ENCODE measurements at regions not wholly inside any gene's neighbourhood (a gene's known extent, or its start where the extent isn't known, plus 50 kb on each side); places are given as distances from the start of the nearest gene placed in this dataset.

GRCh38 chr1:60402816-60403215, 329.2 kb upstream of the C1orf87 start:
- no peak for ATAC-seq
- no peaks in the 10 kb centered on the region for H3K36me3 ChIP-seq (ENCODE audit: control insufficient read depth in 1 of 2, insufficient read depth in 2 of 2, low read length in 2 of 2)
- BruUV-seq (replicated peaks): no TSS peak
- H3K27me3 ChIP-seq (ENCODE audit: insufficient read depth, low read length): peaks cover 20% of the 10 kb centered on the region
- RAD21 ChIA-PET (ENCODE audit: low non-redundant PET in 1 of 2, low total read pairs in 2 of 2, uncharacterized antibody in 2 of 2, unreplicated experiment in 2 of 2): no interaction called here
- DNase-seq (ENCODE audit: low read depth, low spot score): no peak
- H3K9ac ChIP-seq (ENCODE audit: low read length): no peak overlapping the region
- no peak overlapping the region for H3K4me3 ChIP-seq (replicated peaks in 1 of 2; ENCODE audit: low read depth in 1 of 2, low read length in 2 of 2)
- no peak overlapping the region for H2AFZ ChIP-seq (ENCODE audit: low read depth, low read length, poor library complexity, severe bottlenecking)
- H3K4me1 ChIP-seq (ENCODE audit: control insufficient read depth in 1 of 2, insufficient read depth in 2 of 2, low read length in 2 of 2): no peaks in the 10 kb centered on the region
- H4K20me1 ChIP-seq (ENCODE audit: insufficient read depth): no peaks in the 10 kb centered on the region
- CTCF ChIA-PET: no interaction called here
- H3K4me2 ChIP-seq (ENCODE audit: low read length): no peak overlapping the region
- POLR2A ChIA-PET: no interaction called here
- intact Hi-C loops (cut with micrococcal nuclease): no loop called here
- H3K9me2 ChIP-seq (ENCODE audit: insufficient read depth): no peaks in the 10 kb centered on the region
- no peaks in the 10 kb centered on the region for H3K79me2 ChIP-seq (ENCODE audit: insufficient read depth, low read length)
- no peak for TF ChIP-seq FOSL1 (IDR thresholded peaks at IDR 0.05; ENCODE audit: low read depth)
- TF ChIP-seq EZH2 (IDR thresholded peaks at IDR 0.05): no peak
- no peak for TF ChIP-seq POLR2A (IDR thresholded peaks at IDR 0.05; ENCODE audit: borderline replicate concordance, extremely low read depth, insufficient read depth, insufficient read length)
- no peak for TF ChIP-seq REST (IDR thresholded peaks at IDR 0.05; ENCODE audit: low read depth)
- TF ChIP-seq EGR1 (IDR thresholded peaks at IDR 0.05; ENCODE audit: low read depth): no peak
- TF ChIP-seq EZH2phosphoT487 (IDR thresholded peaks at IDR 0.05; ENCODE audit: borderline replicate concordance): no peak
- TF ChIP-seq RAD21 (IDR thresholded peaks at IDR 0.05; ENCODE audit: low read depth): no peak
- TF ChIP-seq YY1 (IDR thresholded peaks at IDR 0.05; ENCODE audit: extremely low read depth, insufficient replicate concordance, low read depth, low read length): no peak
- no peak for TF ChIP-seq ZNF274 (IDR thresholded peaks at IDR 0.05; ENCODE audit: low read depth, low read length)
- no peak overlapping the region for H3K27ac ChIP-seq (ENCODE audit: low read depth, low read length)
- no peaks in the 10 kb centered on the region for H3K9me3 ChIP-seq (ENCODE audit: control insufficient read depth in 1 of 2, insufficient read depth in 1 of 2, low read depth in 1 of 2, low read length in 2 of 2)

Measured in HCT116 (cell line).